GM06990 (cell line): ENCODE measurements at regions not wholly inside any gene's neighbourhood (a gene's known extent, or its start where the extent isn't known, plus 50 kb on each side); places are given as distances from the start of the nearest gene placed in this dataset.
"Not testable (repeated sequence)": the region's sequence is repeated elsewhere in the genome, so short reads cannot be mapped to it uniquely, and the experiment has no call there.

ENCODE experiments used
- DNase-seq: peaks from one replicate; pipeline ENCODE4 v3.0.0-alpha.2; 2011; ENCODE audit not compliant: insufficient read length; ENCODE audit errors: extremely low read depth
- H3K27me3 ChIP-seq: replicated peaks from 2 replicates; pipeline ENCODE4 v1.6.0; 2011; ENCODE audit warnings: low read length; ENCODE audit not compliant: control insufficient read depth, insufficient read depth
- H3K36me3 ChIP-seq: 2 replicates; pipeline ENCODE4 v1.5.1; 2011; ENCODE audit warnings: low read length; ENCODE audit not compliant: control insufficient read depth, insufficient read depth
- H3K4me3 ChIP-seq: replicated peaks from 2 replicates; pipeline ENCODE4 v1.5.1; 2011; ENCODE audit warnings: low read depth, mild to moderate bottlenecking, control low read depth, low read length
- TF ChIP-seq, protein P1 (sequence below): IDR thresholded peaks from 2 replicates; pipeline ENCODE4 v1.5.1; 2011; ENCODE audit warnings: low read length, control low read depth, mild to moderate bottlenecking, inconsistent platforms; ENCODE audit not compliant: insufficient read depth, poor library complexity, severe bottlenecking

DNA sequence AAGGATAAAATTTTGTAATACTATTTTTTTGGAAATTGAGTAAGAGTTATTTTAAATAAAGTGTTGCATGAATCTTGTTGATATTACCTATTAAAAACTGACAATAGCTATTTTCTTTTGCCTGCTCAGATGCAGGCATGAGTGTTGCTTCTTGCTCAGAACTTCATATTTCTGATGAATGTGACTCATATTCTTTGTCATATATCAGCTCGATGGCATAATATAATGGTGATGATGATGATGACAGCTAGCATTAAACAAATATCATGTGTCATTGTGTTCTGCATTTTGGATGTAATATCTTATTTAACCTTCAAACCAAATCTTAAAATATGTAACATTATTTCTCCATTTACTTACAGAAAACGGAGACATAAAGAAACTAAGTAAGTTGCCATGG, 605.5 kb upstream of the FOXG1 start:
- Histone ChIP-seq H3K27me3 (no peaks in the 10 kb centered on the region), H3K36me3 (no peaks in the 10 kb centered on the region)

DNA sequence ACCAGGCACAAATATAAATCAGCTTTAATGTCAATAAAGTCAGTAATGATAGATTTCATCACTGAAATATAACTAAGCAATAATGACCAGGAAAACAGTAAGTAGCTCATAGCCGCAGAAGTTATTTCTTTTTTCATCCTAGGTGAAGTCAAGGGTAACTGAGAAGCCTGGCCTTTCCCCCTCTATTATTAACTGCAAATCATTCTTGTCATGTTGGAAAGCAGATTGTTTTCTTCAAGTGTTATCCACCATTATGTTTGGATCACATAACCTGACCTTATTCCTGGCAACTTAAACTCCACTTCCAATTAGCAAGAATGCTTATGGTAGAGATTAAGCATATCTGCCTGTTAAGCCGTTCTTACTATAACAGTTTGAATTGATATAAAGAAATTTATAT, 603.4 kb upstream of the FOXG1 start:
- TF ChIP-seq, protein P1, sequence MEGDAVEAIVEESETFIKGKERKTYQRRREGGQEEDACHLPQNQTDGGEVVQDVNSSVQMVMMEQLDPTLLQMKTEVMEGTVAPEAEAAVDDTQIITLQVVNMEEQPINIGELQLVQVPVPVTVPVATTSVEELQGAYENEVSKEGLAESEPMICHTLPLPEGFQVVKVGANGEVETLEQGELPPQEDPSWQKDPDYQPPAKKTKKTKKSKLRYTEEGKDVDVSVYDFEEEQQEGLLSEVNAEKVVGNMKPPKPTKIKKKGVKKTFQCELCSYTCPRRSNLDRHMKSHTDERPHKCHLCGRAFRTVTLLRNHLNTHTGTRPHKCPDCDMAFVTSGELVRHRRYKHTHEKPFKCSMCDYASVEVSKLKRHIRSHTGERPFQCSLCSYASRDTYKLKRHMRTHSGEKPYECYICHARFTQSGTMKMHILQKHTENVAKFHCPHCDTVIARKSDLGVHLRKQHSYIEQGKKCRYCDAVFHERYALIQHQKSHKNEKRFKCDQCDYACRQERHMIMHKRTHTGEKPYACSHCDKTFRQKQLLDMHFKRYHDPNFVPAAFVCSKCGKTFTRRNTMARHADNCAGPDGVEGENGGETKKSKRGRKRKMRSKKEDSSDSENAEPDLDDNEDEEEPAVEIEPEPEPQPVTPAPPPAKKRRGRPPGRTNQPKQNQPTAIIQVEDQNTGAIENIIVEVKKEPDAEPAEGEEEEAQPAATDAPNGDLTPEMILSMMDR: no peak
- Histone ChIP-seq H3K27me3 (no peaks in the 10 kb centered on the region), H3K36me3 (no peaks in the 10 kb centered on the region), H3K4me3 (no peak overlapping the region)
- DNase-seq: no peak

More for the DNA sequence above, 605.5 kb upstream of the FOXG1 start:
- H3K4me3 ChIP-seq: no peak overlapping the region
- no peak for DNase-seq
- TF ChIP-seq, protein P1: no peak

DNA sequence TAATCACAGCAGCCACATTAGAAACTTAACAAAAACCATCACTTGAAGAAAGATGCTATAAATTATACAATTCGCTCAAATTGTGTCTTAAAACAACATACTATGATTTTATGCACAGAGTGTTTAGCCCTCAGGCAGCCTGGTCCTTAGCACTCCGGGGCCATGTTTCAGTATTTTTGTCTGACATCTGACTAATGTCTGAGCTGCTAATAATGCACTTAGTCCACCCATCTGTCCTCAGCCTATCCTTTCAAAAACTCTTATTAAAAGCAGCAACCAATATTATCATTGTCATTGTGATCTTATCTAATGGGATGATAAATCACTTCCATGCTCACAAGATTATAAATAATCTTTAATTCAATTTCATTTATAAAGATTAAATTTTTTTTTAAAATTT, 602.7 kb upstream of the FOXG1 start:
- TF ChIP-seq, protein P1: no peak
- H3K36me3 ChIP-seq: no peaks in the 10 kb centered on the region
- H3K27me3 ChIP-seq: no peaks in the 10 kb centered on the region
- H3K4me3 ChIP-seq: no peak overlapping the region
- no peak for DNase-seq

DNA sequence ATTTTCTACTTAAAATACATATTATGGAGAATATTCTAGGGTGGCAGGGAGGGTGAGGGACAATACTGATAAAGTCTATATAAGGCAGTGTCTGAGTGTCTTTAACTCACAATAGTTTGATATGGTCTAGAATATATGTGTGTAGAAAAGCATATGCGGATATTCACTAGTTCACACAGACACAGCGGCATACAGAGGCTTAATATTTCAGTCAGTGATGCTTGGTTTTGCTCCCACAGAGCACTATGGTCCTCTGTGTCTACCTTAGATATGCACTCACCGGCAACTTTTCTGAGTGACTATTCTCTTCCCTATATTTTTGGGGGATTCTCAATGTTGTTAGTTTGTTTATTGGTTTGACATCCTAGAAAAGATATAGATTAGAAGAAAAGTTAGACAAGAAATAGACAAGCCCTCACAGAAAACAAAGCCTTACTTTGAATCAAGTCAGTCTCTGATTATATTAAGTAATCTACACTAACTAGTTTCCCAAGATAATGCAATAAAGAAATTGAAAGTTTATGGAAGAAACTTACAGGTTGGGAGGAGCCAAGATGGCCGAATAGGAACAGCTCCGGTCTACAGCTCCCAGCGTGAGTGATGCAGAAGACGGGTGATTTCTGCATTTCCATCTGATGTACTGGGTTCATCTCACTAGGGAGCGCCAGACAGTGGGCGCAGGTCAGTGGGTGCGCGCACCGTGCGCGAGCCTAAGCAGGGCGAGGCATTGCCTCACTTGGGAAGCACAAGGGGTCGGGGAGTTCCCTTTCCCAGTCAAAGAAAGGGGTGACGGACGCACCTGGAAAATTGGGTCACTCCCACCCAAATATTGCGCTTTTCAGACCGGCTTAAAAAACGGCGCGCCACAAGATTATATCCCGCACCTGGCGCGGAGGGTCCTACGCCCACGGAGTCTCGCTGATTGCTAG, 578.4 kb upstream of the FOXG1 start:
- not testable (repeated sequence) for H3K4me3 ChIP-seq, DNase-seq, H3K27me3 ChIP-seq, H3K36me3 ChIP-seq

DNA sequence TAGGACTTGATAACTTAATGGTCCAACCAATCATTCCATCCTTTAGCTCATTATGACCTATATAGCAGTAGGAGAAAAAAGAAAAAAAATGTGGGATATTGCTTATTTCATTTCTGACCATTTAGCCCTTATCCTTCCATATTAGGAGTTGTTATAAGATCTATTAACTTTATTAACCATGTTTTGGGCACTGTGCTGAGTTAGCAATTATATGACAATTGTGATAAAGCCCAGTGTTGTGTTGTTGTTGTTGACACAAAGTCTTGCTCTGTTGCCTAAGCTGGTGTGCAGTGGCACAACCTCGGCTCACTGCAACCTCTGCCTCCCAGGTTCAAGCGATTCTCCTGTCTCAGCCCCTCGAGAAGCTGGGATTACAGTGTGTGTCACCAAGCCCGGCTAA, 569.7 kb upstream of the FOXG1 start:
- Histone ChIP-seq H3K4me3 (no peak overlapping the region), H3K27me3 (no peaks in the 10 kb centered on the region), H3K36me3 (no peaks in the 10 kb centered on the region)
- TF ChIP-seq, protein P1: no peak
- DNase-seq: no peak

DNA sequence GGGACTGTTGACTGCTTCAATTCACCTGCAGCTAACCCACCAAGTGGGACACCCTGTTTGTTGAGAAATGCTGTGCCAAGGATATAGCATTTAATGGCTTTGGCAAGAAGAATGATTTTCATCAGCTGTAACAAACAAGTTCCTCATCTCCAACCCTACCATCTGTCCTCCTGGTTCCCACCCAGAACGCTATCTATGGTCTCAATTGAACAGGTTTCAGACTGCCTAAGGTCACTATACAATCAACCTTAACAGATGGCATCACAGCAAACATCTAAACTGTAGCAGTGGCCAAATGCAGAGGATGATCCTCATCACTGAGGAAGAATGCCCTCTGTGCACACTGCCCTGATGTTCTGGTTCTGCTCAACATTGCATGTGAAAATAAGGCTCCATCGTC, 546.2 kb upstream of the FOXG1 start:
- TF ChIP-seq, protein P1: no peak
- no peak for DNase-seq
- no peaks in the 10 kb centered on the region for H3K27me3 ChIP-seq
- H3K36me3 ChIP-seq: no peaks in the 10 kb centered on the region
- no peak overlapping the region for H3K4me3 ChIP-seq
